HEK293 (cell line): ENCODE measurements at regions not wholly inside any gene's neighbourhood (a gene's known extent, or its start where the extent isn't known, plus 50 kb on each side); places are given as distances from the start of the nearest gene placed in this dataset.

Source experiments
- HOXA7 ChIP-seq: sonication (generic); formaldehyde crosslinking; IDR thresholded peaks from 2 replicates; pipeline ENCODE4 v1.8.1; 2022; ENCODE audit warnings: missing genetic modification reagents, borderline replicate concordance
- ZNF121 ChIP-seq: fragments of 450-650 bp; formaldehyde crosslinking; IDR thresholded peaks from 2 replicates; pipeline ENCODE4 v1.5.1; 2016; ENCODE audit warnings: missing biosample characterization, missing genetic modification characterization
- ZNF133 ChIP-seq: fragments of 450-650 bp; formaldehyde crosslinking; IDR thresholded peaks from 2 replicates; pipeline ENCODE4 v1.5.1; 2016; ENCODE audit warnings: missing biosample characterization, missing genetic modification characterization
- ZNF146 ChIP-seq: fragments of 450-650 bp; formaldehyde crosslinking; IDR thresholded peaks from 2 replicates; pipeline ENCODE4 v1.5.1; 2016; ENCODE audit warnings: missing biosample characterization, missing genetic modification characterization
- ZNF221 ChIP-seq: fragments of 450-650 bp; formaldehyde crosslinking; IDR thresholded peaks from 2 replicates; pipeline ENCODE4 v1.5.1; 2017; ENCODE audit warnings: missing biosample characterization, missing genetic modification characterization, borderline replicate concordance
- ZNF23 ChIP-seq: fragments of 450-650 bp; formaldehyde crosslinking; IDR thresholded peaks from 2 replicates; pipeline ENCODE4 v1.5.1; 2016; ENCODE audit warnings: missing biosample characterization, missing genetic modification characterization, borderline replicate concordance
- ZNF423 ChIP-seq: fragments of 450-650 bp; formaldehyde crosslinking; IDR thresholded peaks from 2 replicates; pipeline ENCODE4 v1.5.1; 2016; ENCODE audit warnings: missing biosample characterization, missing genetic modification characterization
- ZNF48 ChIP-seq: fragments of 450-650 bp; formaldehyde crosslinking; IDR thresholded peaks from 2 replicates; pipeline ENCODE4 v1.5.1; 2016; ENCODE audit warnings: missing biosample characterization, missing genetic modification characterization
- ZNF660 ChIP-seq: fragments of 450-650 bp; IDR thresholded peaks from 2 replicates; pipeline ENCODE4 v1.5.1; 2018; ENCODE audit warnings: missing biosample characterization, mild to moderate bottlenecking, missing genetic modification characterization
- ZNF701 ChIP-seq: fragments of 450-650 bp; formaldehyde crosslinking; IDR thresholded peaks from 2 replicates; pipeline ENCODE4 v1.5.1; 2016; ENCODE audit warnings: missing biosample characterization, missing genetic modification characterization
- TF ChIP-seq, protein P1 (sequence below): fragments of 450-650 bp; formaldehyde crosslinking; IDR thresholded peaks from 2 replicates; pipeline ENCODE4 v1.5.1; 2016; ENCODE audit warnings: missing biosample characterization, missing genetic modification characterization
- TF ChIP-seq, protein P2 (sequence below): fragments of 450-650 bp; formaldehyde crosslinking; IDR thresholded peaks from 2 replicates; pipeline ENCODE4 v1.5.1; 2016; ENCODE audit warnings: missing biosample characterization, missing genetic modification characterization, low read depth
- TF ChIP-seq, protein P3 (sequence below): fragments of 450-650 bp; formaldehyde crosslinking; IDR thresholded peaks from 2 replicates; pipeline ENCODE4 v1.5.1; 2016; ENCODE audit warnings: missing biosample characterization, missing genetic modification characterization
- TF ChIP-seq, protein P4 (sequence below): IDR thresholded peaks from 2 replicates; pipeline ENCODE4 v1.6.1; 2011; ENCODE audit warnings: mild to moderate bottlenecking, low read depth, low read length, borderline replicate concordance

DNA sequence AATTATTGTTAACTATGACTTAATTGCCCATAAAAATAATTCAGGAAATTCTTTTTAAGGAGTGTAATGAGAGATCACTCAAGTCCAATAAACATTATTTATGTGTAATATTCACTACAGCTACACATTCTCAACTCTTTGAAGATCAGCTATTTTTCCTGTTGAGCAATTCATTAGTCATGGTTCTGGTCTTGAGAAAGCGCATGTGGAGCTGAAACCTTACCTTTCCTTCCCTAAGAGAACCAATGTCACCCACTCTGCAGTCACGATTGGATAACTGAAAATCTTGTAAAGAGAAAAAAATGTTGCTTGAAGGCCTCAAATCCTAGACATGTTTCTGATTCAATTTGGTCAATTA, 736.9 kb upstream of the MARCKS start:
- TF ChIP-seq ZNF146 (tag by site-specific recombination) (no peak), ZNF701 (no peak), ZNF121 (tag by site-specific recombination) (no peak), ZNF660 (tag by site-specific recombination) (no peak), ZNF133 (tag by site-specific recombination) (no peak), ZNF221 (no peak), ZNF423 (tag by site-specific recombination) (no peak), ZNF23 (tag by site-specific recombination) (no peak), HOXA7 (CRISPR knock-in tag) (no peak), ZNF48 (tag by site-specific recombination) (no peak)
- TF ChIP-seq, protein P1, sequence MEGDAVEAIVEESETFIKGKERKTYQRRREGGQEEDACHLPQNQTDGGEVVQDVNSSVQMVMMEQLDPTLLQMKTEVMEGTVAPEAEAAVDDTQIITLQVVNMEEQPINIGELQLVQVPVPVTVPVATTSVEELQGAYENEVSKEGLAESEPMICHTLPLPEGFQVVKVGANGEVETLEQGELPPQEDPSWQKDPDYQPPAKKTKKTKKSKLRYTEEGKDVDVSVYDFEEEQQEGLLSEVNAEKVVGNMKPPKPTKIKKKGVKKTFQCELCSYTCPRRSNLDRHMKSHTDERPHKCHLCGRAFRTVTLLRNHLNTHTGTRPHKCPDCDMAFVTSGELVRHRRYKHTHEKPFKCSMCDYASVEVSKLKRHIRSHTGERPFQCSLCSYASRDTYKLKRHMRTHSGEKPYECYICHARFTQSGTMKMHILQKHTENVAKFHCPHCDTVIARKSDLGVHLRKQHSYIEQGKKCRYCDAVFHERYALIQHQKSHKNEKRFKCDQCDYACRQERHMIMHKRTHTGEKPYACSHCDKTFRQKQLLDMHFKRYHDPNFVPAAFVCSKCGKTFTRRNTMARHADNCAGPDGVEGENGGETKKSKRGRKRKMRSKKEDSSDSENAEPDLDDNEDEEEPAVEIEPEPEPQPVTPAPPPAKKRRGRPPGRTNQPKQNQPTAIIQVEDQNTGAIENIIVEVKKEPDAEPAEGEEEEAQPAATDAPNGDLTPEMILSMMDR (tag by site-specific recombination) = no peak
- TF ChIP-seq, protein P2, sequence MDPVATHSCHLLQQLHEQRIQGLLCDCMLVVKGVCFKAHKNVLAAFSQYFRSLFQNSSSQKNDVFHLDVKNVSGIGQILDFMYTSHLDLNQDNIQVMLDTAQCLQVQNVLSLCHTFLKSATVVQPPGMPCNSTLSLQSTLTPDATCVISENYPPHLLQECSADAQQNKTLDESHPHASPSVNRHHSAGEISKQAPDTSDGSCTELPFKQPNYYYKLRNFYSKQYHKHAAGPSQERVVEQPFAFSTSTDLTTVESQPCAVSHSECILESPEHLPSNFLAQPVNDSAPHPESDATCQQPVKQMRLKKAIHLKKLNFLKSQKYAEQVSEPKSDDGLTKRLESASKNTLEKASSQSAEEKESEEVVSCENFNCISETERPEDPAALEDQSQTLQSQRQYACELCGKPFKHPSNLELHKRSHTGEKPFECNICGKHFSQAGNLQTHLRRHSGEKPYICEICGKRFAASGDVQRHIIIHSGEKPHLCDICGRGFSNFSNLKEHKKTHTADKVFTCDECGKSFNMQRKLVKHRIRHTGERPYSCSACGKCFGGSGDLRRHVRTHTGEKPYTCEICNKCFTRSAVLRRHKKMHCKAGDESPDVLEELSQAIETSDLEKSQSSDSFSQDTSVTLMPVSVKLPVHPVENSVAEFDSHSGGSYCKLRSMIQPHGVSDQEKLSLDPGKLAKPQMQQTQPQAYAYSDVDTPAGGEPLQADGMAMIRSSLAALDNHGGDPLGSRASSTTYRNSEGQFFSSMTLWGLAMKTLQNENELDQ (tag by site-specific recombination) = no peak
- TF ChIP-seq, protein P3, sequence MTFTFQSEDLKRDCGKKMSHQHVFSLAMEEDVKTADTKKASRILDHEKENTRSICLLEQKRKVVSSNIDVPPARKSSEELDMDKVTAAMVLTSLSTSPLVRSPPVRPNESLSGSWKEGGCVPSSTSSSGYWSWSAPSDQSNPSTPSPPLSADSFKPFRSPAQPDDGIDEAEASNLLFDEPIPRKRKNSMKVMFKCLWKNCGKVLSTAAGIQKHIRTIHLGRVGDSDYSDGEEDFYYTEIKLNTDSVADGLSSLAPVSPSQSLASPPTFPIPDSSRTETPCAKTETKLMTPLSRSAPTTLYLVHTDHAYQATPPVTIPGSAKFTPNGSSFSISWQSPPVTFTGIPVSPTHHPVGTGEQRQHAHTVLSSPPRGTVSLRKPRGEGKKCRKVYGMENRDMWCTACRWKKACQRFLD (tag by site-specific recombination) = no peak
- TF ChIP-seq, protein P4, sequence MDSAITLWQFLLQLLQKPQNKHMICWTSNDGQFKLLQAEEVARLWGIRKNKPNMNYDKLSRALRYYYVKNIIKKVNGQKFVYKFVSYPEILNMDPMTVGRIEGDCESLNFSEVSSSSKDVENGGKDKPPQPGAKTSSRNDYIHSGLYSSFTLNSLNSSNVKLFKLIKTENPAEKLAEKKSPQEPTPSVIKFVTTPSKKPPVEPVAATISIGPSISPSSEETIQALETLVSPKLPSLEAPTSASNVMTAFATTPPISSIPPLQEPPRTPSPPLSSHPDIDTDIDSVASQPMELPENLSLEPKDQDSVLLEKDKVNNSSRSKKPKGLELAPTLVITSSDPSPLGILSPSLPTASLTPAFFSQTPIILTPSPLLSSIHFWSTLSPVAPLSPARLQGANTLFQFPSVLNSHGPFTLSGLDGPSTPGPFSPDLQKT = no peak
